ENCODE measurements at regions not wholly inside any gene's neighbourhood (a gene's known extent, or its start where the extent isn't known, plus 50 kb on each side); places are given as distances from the start of the nearest gene placed in this dataset.

DNA sequence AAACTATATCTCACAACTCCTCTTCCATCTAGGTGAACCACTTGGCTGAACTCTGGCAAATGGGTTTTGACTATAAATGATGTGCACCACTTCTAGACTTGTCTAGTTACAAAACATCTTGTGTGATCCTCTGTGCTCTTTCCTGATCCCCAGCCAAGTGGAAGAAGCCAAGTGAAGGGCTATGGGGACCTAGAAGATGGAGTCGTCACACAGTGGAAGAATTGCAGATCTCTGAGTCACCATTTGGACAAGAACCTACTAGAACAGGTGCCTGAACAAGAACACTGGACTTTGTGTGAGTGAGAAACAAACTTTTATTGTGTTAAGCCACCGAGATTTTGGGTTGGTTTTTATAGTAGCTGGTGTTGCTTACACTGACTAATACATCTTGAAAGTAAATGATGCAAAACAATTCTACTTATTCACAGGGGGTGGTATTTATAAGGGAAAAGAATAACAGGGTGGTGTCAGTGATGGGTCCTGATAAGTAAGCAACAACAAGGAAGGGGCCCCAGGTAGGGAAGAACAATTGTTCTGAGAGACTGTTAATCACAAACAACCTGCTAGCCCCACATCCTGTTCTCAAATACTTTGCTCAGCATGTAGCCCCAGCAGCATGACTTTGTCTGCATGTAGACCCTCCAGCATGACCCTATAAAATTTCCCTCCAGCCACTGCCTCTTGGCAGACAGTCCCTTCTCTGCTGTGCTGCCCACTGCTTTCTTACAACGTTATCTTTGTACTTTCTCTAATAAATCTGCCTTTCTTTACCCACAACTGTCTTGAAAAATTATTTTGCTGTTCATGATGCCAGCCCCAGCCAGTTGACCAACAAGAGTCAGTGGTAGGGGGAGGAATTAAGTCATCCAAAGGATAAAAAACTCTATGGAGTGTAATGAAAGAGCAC is 280.7 kb upstream of the PLET1 start:
- Histone ChIP-seq H3K4me1 (ENCODE audit: insufficient read depth, low read length) (no peaks in the 10 kb centered on the region), H3K4me3 (ENCODE audit: insufficient read depth, low read length) (no peak overlapping the region), H3K36me3 (ENCODE audit: insufficient read depth, low read length) (no peaks in the 10 kb centered on the region), H2AFZ (ENCODE audit: low read length) (no peak overlapping the region), H3K4me2 (ENCODE audit: insufficient read depth, low read length) (no peak overlapping the region), H3K27me3 (ENCODE audit: insufficient read depth, low read length) (no peaks in the 10 kb centered on the region), H4K20me1 (ENCODE audit: insufficient read depth, low read length) (no peaks in the 10 kb centered on the region), H3K9me3 (ENCODE audit: low read depth, low read length) (no peaks in the 10 kb centered on the region), H3K27ac (ENCODE audit: low read depth, low read length) (no peak overlapping the region), H3K79me2 (ENCODE audit: insufficient read depth, low read length) (no peaks in the 10 kb centered on the region)
- TF ChIP-seq, protein P1, sequence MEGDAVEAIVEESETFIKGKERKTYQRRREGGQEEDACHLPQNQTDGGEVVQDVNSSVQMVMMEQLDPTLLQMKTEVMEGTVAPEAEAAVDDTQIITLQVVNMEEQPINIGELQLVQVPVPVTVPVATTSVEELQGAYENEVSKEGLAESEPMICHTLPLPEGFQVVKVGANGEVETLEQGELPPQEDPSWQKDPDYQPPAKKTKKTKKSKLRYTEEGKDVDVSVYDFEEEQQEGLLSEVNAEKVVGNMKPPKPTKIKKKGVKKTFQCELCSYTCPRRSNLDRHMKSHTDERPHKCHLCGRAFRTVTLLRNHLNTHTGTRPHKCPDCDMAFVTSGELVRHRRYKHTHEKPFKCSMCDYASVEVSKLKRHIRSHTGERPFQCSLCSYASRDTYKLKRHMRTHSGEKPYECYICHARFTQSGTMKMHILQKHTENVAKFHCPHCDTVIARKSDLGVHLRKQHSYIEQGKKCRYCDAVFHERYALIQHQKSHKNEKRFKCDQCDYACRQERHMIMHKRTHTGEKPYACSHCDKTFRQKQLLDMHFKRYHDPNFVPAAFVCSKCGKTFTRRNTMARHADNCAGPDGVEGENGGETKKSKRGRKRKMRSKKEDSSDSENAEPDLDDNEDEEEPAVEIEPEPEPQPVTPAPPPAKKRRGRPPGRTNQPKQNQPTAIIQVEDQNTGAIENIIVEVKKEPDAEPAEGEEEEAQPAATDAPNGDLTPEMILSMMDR (IDR thresholded peaks at IDR 0.05; ENCODE audit: extremely low read depth, low read depth, low read length), result no peak
- DNase-seq (ENCODE audit: insufficient read length, low spot score, missing footprints), result no peak

DNA sequence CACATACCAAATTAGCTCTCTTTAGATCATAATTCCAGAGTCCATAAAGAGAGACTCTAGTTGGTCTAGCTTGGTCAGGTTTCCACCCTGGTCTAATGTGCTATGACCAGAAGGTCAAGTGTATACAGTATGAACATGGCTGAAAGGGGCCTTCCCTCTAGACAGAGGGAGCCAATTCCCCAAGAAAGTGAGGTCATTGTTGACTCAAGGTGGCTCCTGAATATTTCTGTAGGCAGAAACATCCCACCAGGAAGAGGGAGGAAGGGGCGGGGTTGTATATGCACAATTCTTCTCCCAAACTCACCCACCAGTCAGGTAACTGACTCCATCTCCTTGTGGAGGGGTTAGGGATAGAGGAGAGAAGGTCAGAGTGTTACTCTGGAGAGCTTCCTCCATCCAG is 281.8 kb upstream of the PLET1 start:
- Histone ChIP-seq H3K27ac (ENCODE audit: low read depth, low read length) (no peak overlapping the region), H3K4me2 (ENCODE audit: insufficient read depth, low read length) (no peak overlapping the region), H3K79me2 (ENCODE audit: insufficient read depth, low read length) (no peaks in the 10 kb centered on the region), H3K4me3 (ENCODE audit: insufficient read depth, low read length) (no peak overlapping the region), H3K4me1 (ENCODE audit: insufficient read depth, low read length) (no peaks in the 10 kb centered on the region), H2AFZ (ENCODE audit: low read length) (no peak overlapping the region), H3K9me3 (ENCODE audit: low read depth, low read length) (no peaks in the 10 kb centered on the region), H3K36me3 (ENCODE audit: insufficient read depth, low read length) (no peaks in the 10 kb centered on the region), H3K27me3 (ENCODE audit: insufficient read depth, low read length) (no peaks in the 10 kb centered on the region), H4K20me1 (ENCODE audit: insufficient read depth, low read length) (no peaks in the 10 kb centered on the region)
- TF ChIP-seq, protein P1 (IDR thresholded peaks at IDR 0.05; ENCODE audit: extremely low read depth, low read depth, low read length), result no peak
- no peak for DNase-seq (ENCODE audit: insufficient read length, low spot score, missing footprints)

DNA sequence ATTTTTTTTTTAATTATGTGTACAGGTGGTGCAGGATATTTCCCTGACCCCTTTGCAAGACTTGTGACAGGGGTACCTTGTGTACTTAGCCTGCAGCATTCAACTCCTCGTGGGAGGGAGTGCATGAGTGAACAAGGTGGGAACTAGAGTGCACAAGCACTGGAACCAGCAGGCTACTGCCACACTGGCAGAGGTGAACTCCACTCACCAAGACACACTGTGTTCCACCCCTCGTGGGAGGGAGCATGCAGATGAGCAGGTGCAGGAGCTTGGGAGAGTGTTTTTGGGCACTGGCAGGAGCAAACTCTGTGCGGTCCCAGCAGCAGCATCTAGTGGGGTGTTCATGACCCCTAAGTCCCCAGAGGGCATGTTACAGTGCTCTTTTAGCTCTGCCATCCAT is 282.7 kb upstream of the PLET1 start:
- Histone ChIP-seq H3K4me2 (ENCODE audit: insufficient read depth, low read length) (no peak overlapping the region), H3K4me1 (ENCODE audit: insufficient read depth, low read length) (no peaks in the 10 kb centered on the region), H4K20me1 (ENCODE audit: insufficient read depth, low read length) (no peaks in the 10 kb centered on the region), H3K27ac (ENCODE audit: low read depth, low read length) (no peak overlapping the region), H3K79me2 (ENCODE audit: insufficient read depth, low read length) (no peaks in the 10 kb centered on the region), H3K4me3 (ENCODE audit: insufficient read depth, low read length) (no peak overlapping the region), H3K36me3 (ENCODE audit: insufficient read depth, low read length) (no peaks in the 10 kb centered on the region), H3K9me3 (ENCODE audit: low read depth, low read length) (no peaks in the 10 kb centered on the region), H3K27me3 (ENCODE audit: insufficient read depth, low read length) (no peaks in the 10 kb centered on the region), H2AFZ (ENCODE audit: low read length) (no peak overlapping the region)
- TF ChIP-seq, protein P1 (IDR thresholded peaks at IDR 0.05; ENCODE audit: extremely low read depth, low read depth, low read length), result no peak
- no peak for DNase-seq (ENCODE audit: insufficient read length, low spot score, missing footprints)

DNA sequence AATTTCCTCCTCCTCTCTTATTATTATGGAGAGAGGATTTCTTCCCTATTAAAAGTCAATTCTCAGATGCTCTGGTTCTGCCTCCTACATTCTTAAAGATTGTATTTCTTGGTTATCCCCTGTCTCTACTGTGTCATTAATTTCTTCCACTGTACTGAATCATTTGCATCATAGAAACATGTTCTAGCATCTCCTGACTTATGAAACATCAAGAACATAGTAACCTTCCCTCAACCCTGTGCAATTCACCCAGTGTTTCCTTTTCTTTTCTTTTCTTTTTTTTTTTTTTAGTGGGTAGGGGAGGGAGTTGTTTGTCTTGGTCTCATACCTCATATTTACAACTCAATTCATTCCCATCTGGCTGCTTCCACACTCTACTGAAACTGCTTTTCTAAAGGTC is 288.0 kb upstream of the PLET1 start:
- DNase-seq (ENCODE audit: insufficient read length, low spot score, missing footprints), result no peak
- Histone ChIP-seq H3K27ac (ENCODE audit: low read depth, low read length) (no peak overlapping the region), H3K79me2 (ENCODE audit: insufficient read depth, low read length) (no peaks in the 10 kb centered on the region), H3K36me3 (ENCODE audit: insufficient read depth, low read length) (no peaks in the 10 kb centered on the region), H2AFZ (ENCODE audit: low read length) (no peak overlapping the region), H3K9me3 (ENCODE audit: low read depth, low read length) (no peaks in the 10 kb centered on the region), H3K4me1 (ENCODE audit: insufficient read depth, low read length) (no peaks in the 10 kb centered on the region), H3K27me3 (ENCODE audit: insufficient read depth, low read length) (no peaks in the 10 kb centered on the region), H3K4me2 (ENCODE audit: insufficient read depth, low read length) (no peak overlapping the region), H3K4me3 (ENCODE audit: insufficient read depth, low read length) (no peak overlapping the region), H4K20me1 (ENCODE audit: insufficient read depth, low read length) (no peaks in the 10 kb centered on the region)
- TF ChIP-seq, protein P1 (IDR thresholded peaks at IDR 0.05; ENCODE audit: extremely low read depth, low read depth, low read length), result no peak

Measured in osteoblast (primary cell).